CD4-positive, alpha-beta T cell (primary cell): ENCODE measurements at regions not wholly inside any gene's neighbourhood (a gene's known extent, or its start where the extent isn't known, plus 50 kb on each side); places are given as distances from the start of the nearest gene placed in this dataset.

Experiments used
- ATAC-seq: fragments of 200-7000 bp; cut with Tn5 transposase; one replicate; pipeline ENCODE4 v1.10.0; 2022; ENCODE audit warnings: mild to moderate bottlenecking; ENCODE audit not compliant: poor library complexity
- CTCF ChIA-PET: fragments of 350-600 bp; sonication (Branson Sonifier 250); formaldehyde crosslinking; loops from one replicate; lab custom pipeline; 2021; ENCODE audit warnings: antibody characterized with exemption, inconsistent platforms; lab: Charles Lee
- POLR2A ChIA-PET: fragments of 350-600 bp; sonication (Branson Sonifier 250); formaldehyde crosslinking; loops from one replicate; lab custom pipeline; 2021; ENCODE audit warnings: antibody characterized with exemption, inconsistent platforms; lab: Charles Lee
- DNase-seq, 14 experiments: peaks; one replicate each; pipeline ENCODE4 v3.0.0-alpha.2; 2013 to 2020; ENCODE audit warnings: mixed read lengths in 2 of 14
- H3K27ac ChIP-seq, 2 donors: one replicate each; pipeline versions ENCODE4 v1.5.1 to v1.7.0; 2013; ENCODE audit warnings: low read length in 2 of 2, low read depth in 1 of 2, mild to moderate bottlenecking in 1 of 2
- H3K27me3 ChIP-seq, 2 experiments: 1 replicate in 1 of 2; 2 replicates in 1 of 2; pipeline versions ENCODE4 v1.6.1 to v1.7.0; 2013; ENCODE audit warnings: low read length in 2 of 2, control low read depth in 1 of 2, mild to moderate bottlenecking in 1 of 2, moderate library complexity in 1 of 2; ENCODE audit not compliant: insufficient read depth in 2 of 2, control insufficient read depth in 1 of 2
- H3K36me3 ChIP-seq: one replicate; pipeline ENCODE4 v1.6.1; 2013; ENCODE audit warnings: low read length, control low read depth; ENCODE audit not compliant: insufficient read depth
- H3K4me1 ChIP-seq: one replicate; pipeline ENCODE4 v1.6.1; 2013; ENCODE audit warnings: low read length, control low read depth; ENCODE audit not compliant: insufficient read depth
- H3K4me3 ChIP-seq: one replicate; pipeline ENCODE4 v1.5.1; 2013; ENCODE audit warnings: mild to moderate bottlenecking, low read length, moderate library complexity
- H3K9me3 ChIP-seq, 2 experiments: 1 replicate in 1 of 2; 2 replicates in 1 of 2; pipeline versions ENCODE4 v1.6.1 to v1.7.0; 2013; ENCODE audit warnings: low read length in 2 of 2, mild to moderate bottlenecking in 2 of 2, control low read depth in 1 of 2, moderate library complexity in 1 of 2; ENCODE audit not compliant: control insufficient read depth in 1 of 2, insufficient read depth in 1 of 2
- H3K27ac Mint-ChIP-seq: one replicate; pipeline ENCODE4 v1.8.0; 2020; ENCODE audit warnings: mixed read lengths
- H3K27me3 Mint-ChIP-seq: one replicate; pipeline ENCODE4 v1.8.0; 2021; ENCODE audit warnings: mixed read lengths
- H3K36me3 Mint-ChIP-seq: one replicate; pipeline ENCODE4 v1.8.0; 2021; ENCODE audit warnings: low read depth, mixed read lengths
- H3K4me1 Mint-ChIP-seq: one replicate; pipeline ENCODE4 v1.8.0; 2021; ENCODE audit warnings: low read depth, mixed read lengths
- H3K4me3 Mint-ChIP-seq: one replicate; pipeline ENCODE4 v1.8.0; 2020; ENCODE audit warnings: mild to moderate bottlenecking, mixed read lengths
- H3K9me3 Mint-ChIP-seq: one replicate; pipeline ENCODE4 v1.8.0; 2020; ENCODE audit warnings: mixed read lengths
- intact Hi-C, 2 experiments: fragments of 100-400 bp; cut with DNase I in 1 of 2; cut with micrococcal nuclease in 1 of 2; formaldehyde crosslinking; loops; one replicate each; pipeline versions ENCODE4 v1.15.1 to v1.9.0; 2023 to 2025; cut with DNase I, micrococcal nuclease
- TF ChIP-seq, protein P1 (sequence below): fragments of 200-600 bp; IDR thresholded peaks from one replicate; pipeline ENCODE4 v1.8.0; 2022; ENCODE audit warnings: antibody characterized with exemption, mild to moderate bottlenecking

DNA sequence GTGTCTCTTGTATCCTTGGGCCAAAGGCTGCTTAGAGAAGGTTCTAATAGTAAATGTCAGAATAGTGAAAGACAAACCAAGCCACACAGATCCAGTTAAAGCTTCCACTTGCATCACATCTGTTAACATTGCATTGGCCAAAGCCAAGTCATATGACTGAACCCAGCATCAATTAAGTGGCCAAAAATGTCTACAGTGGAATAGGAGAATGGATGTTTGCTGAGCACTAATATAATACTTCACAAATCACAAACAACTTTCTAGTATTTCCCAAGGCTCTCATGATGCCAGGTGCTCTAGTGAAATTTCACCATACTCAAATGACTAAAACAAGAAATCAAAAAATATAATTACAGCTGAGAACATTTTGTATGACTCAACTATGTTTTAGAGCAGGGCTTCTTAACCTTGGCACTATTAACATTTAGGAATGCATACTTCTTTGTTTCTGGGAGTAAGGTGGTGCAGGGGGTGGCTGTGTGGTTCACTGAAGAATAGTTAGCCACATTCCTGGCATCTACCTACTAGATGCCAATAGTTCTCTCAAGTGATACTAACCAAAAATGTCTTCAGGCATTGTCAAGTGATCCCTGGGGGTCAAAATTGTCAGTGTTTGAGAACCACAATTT is 148.0 kb upstream of the SPTLC3 start:
- H3K27ac Mint-ChIP-seq = no peak overlapping the region
- Histone ChIP-seq H3K4me1 (no peaks in the 10 kb centered on the region), H3K9me3 (no peaks in the 10 kb centered on the region), H3K27me3 (no peaks in the 10 kb centered on the region), H3K27ac (no peak overlapping the region), H3K4me3 (no peak overlapping the region), H3K36me3 (no peaks in the 10 kb centered on the region)
- ChIA-PET CTCF (no interaction called here), POLR2A (no interaction called here)
- DNase-seq (no peak), ATAC-seq (no peak)
- peaks cover 12% of the 10 kb centered on the region for H3K9me3 Mint-ChIP-seq
- no peak overlapping the region for H3K4me3 Mint-ChIP-seq
- H3K4me1 Mint-ChIP-seq = no peaks in the 10 kb centered on the region
- no peaks in the 10 kb centered on the region for H3K27me3 Mint-ChIP-seq
- intact Hi-C loops = no loop called here
- TF ChIP-seq, protein P1, sequence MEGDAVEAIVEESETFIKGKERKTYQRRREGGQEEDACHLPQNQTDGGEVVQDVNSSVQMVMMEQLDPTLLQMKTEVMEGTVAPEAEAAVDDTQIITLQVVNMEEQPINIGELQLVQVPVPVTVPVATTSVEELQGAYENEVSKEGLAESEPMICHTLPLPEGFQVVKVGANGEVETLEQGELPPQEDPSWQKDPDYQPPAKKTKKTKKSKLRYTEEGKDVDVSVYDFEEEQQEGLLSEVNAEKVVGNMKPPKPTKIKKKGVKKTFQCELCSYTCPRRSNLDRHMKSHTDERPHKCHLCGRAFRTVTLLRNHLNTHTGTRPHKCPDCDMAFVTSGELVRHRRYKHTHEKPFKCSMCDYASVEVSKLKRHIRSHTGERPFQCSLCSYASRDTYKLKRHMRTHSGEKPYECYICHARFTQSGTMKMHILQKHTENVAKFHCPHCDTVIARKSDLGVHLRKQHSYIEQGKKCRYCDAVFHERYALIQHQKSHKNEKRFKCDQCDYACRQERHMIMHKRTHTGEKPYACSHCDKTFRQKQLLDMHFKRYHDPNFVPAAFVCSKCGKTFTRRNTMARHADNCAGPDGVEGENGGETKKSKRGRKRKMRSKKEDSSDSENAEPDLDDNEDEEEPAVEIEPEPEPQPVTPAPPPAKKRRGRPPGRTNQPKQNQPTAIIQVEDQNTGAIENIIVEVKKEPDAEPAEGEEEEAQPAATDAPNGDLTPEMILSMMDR = no peak
- H3K36me3 Mint-ChIP-seq = no peaks in the 10 kb centered on the region

DNA sequence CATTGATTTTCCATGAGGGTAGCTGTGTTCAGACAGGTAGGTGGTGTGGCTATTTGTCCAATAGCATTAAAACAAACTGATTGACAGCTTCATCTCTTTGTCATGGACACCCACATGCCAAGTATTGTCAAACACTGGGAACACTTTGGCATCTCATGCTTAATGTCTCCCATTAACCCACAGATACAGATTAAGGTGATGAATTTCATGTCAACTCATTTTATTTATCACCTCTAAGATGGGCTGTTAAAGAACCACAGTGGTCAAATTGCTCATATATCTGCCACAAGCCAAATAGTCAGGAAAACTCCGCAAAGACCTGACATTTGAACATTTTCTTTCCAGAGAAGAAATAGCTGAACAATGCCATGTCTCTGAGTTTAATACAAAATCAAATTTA is 139.1 kb upstream of the SPTLC3 start:
- Mint-ChIP-seq H3K9me3 (no peaks in the 10 kb centered on the region), H3K4me3 (no peak overlapping the region), H3K4me1 (no peaks in the 10 kb centered on the region), H3K27ac (no peak overlapping the region), H3K36me3 (no peaks in the 10 kb centered on the region), H3K27me3 (no peaks in the 10 kb centered on the region)
- no peaks in the 10 kb centered on the region for H3K36me3 ChIP-seq
- intact Hi-C loops = no loop called here
- ChIA-PET CTCF (no interaction called here), POLR2A (no interaction called here)
- H3K4me3 ChIP-seq = no peak overlapping the region
- no peak for ATAC-seq
- no peaks in the 10 kb centered on the region for H3K27me3 ChIP-seq
- H3K4me1 ChIP-seq = no peaks in the 10 kb centered on the region
- DNase-seq = no peak
- H3K27ac ChIP-seq = no peak overlapping the region
- TF ChIP-seq, protein P1 = no peak
- no peaks in the 10 kb centered on the region for H3K9me3 ChIP-seq

DNA sequence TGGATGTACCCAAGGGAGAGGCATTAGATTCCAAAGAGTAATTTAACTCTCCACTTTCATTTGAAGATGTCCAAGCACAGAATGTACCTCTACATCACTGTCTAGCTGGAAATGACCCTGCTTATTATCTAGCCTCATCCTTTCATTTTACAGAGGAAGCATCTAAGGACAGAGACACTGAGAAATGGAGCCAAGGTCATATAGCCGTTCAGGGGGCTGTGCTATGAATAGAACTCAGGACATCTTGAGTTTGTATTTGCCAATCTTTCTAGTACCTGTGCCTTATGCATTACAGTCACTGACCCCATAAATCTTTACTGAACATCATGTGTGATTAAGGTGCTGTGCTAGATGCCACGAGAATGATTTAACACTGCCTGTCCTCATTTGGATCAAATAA is 138.2 kb upstream of the SPTLC3 start:
- Mint-ChIP-seq H3K4me3 (no peak overlapping the region), H3K36me3 (no peaks in the 10 kb centered on the region), H3K27ac (no peak overlapping the region), H3K9me3 (no peaks in the 10 kb centered on the region), H3K27me3 (no peaks in the 10 kb centered on the region), H3K4me1 (no peaks in the 10 kb centered on the region)
- ATAC-seq = no peak
- TF ChIP-seq, protein P1 = no peak
- Histone ChIP-seq H3K27ac (no peak overlapping the region), H3K4me1 (no peaks in the 10 kb centered on the region), H3K27me3 (no peaks in the 10 kb centered on the region), H3K4me3 (no peak overlapping the region), H3K36me3 (no peaks in the 10 kb centered on the region), H3K9me3 (no peaks in the 10 kb centered on the region)
- no peak for DNase-seq
- POLR2A ChIA-PET = no interaction called here
- intact Hi-C loops = no loop called here
- CTCF ChIA-PET = no interaction called here
